RWPE2 (cell line): ENCODE measurements at regions not wholly inside any gene's neighbourhood (a gene's known extent, or its start where the extent isn't known, plus 50 kb on each side); places are given as distances from the start of the nearest gene placed in this dataset.

Experiments
- ATAC-seq: fragments of 200-7000 bp; cut with Tn5 transposase; 3 replicates; pipeline ENCODE4 v1.9.1; 2021; ENCODE audit warnings: low read depth
- DNase-seq: peaks from one replicate; pipeline ENCODE4 v3.0.0-alpha.2; 2020; ENCODE audit warnings: low spot score
- H3K27ac ChIP-seq: fragments of 450-650 bp; 2 replicates; pipeline ENCODE4 v1.5.1; 2017; ENCODE audit warnings: mild to moderate bottlenecking; ENCODE audit not compliant: poor library complexity, severe bottlenecking
- H3K27me3 ChIP-seq: fragments of 250-450 bp; sonication (Bioruptor Pico); 2 replicates; pipeline ENCODE4 v1.5.1; 2021; ENCODE audit warnings: mild to moderate bottlenecking, moderate library complexity; ENCODE audit not compliant: insufficient read depth, poor library complexity, severe bottlenecking
- H3K36me3 ChIP-seq: fragments of 250-450 bp; sonication (Bioruptor Pico); 2 replicates; pipeline ENCODE4 v1.5.1; 2020; ENCODE audit warnings: low read depth, mild to moderate bottlenecking, moderate library complexity
- H3K4me1 ChIP-seq: fragments of 250-450 bp; sonication (Bioruptor Pico); 2 replicates; pipeline ENCODE4 v1.5.1; 2021; ENCODE audit warnings: mild to moderate bottlenecking, moderate library complexity; ENCODE audit not compliant: insufficient read depth, poor library complexity, severe bottlenecking
- H3K4me3 ChIP-seq: fragments of 250-450 bp; sonication (Bioruptor Pico); 2 replicates; pipeline ENCODE4 v1.5.1; 2021; ENCODE audit warnings: mild to moderate bottlenecking, moderate library complexity; ENCODE audit not compliant: severe bottlenecking
- H3K9me3 ChIP-seq: fragments of 250-450 bp; sonication (Bioruptor Pico); 2 replicates; pipeline ENCODE4 v1.5.1; 2021; ENCODE audit warnings: mild to moderate bottlenecking, moderate library complexity; ENCODE audit not compliant: severe bottlenecking
- TF ChIP-seq, protein P1 (sequence below): fragments of 450-650 bp; IDR thresholded peaks from one replicate; pipeline ENCODE4 v1.5.1; 2017; ENCODE audit warnings: mild to moderate bottlenecking, moderate library complexity; ENCODE audit not compliant: poor library complexity, severe bottlenecking

DNA sequence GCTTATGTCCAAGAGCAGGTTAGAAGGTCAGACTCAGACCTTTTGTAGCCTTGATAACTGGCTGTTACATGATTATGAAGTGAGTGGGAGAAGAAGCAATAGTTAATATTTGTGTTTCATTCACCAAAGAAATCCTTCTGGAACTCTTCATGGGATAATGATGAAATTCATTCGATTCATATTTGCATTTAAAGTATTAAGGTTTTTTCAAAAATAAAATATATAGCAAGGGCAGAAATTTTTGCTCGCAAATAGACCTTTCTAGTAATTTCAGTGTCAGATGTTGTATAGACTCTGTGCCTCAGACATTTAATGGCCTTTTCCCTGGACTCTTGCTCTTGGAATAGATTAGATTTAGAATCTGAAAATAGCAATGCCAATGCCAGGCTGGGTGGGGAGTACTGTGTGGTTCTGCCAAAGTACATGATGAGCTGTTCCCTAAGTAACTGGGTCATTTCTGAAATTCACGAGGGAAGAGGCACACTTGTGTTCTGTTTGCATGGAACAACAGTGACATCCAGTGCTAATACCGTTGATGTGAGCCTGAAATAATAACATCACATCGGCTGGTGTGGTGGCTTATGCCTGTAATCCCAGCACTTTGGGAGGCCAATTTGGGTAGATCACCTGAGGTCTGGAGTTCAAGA lies 119.2 kb downstream of the MBL2 start:
- no peak for ATAC-seq

DNA sequence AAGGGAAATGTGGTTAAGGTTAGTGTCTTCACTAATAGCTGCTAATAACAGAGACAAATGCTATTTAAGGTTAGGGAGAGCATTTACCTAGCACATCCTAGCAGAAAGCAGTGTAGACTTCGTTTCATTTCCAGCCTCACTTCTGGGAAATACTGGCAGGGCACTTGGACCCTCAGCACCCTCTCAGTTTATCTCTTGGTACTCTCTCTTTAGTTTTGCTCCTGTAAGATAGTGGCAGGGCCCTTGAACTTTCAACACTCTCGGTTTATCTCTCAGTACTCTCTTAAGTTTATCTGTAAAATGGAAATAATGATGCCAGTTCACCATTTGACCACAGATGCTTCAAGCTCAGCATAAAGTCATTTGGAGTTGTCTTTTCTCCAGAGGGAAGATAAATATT lies 118.4 kb downstream of the MBL2 start:
- no peak overlapping the region for H3K27ac ChIP-seq

More for the DNA sequence above, 119.2 kb downstream of the MBL2 start:
- H3K27me3 ChIP-seq, result no peaks in the 10 kb centered on the region
- no peaks in the 10 kb centered on the region for H3K36me3 ChIP-seq
- DNase-seq, result no peak
- H3K4me3 ChIP-seq, result no peak overlapping the region
- no peak overlapping the region for H3K27ac ChIP-seq
- no peaks in the 10 kb centered on the region for H3K4me1 ChIP-seq
- TF ChIP-seq, protein P1, sequence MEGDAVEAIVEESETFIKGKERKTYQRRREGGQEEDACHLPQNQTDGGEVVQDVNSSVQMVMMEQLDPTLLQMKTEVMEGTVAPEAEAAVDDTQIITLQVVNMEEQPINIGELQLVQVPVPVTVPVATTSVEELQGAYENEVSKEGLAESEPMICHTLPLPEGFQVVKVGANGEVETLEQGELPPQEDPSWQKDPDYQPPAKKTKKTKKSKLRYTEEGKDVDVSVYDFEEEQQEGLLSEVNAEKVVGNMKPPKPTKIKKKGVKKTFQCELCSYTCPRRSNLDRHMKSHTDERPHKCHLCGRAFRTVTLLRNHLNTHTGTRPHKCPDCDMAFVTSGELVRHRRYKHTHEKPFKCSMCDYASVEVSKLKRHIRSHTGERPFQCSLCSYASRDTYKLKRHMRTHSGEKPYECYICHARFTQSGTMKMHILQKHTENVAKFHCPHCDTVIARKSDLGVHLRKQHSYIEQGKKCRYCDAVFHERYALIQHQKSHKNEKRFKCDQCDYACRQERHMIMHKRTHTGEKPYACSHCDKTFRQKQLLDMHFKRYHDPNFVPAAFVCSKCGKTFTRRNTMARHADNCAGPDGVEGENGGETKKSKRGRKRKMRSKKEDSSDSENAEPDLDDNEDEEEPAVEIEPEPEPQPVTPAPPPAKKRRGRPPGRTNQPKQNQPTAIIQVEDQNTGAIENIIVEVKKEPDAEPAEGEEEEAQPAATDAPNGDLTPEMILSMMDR, result no peak
- H3K9me3 ChIP-seq, result no peaks in the 10 kb centered on the region

DNA sequence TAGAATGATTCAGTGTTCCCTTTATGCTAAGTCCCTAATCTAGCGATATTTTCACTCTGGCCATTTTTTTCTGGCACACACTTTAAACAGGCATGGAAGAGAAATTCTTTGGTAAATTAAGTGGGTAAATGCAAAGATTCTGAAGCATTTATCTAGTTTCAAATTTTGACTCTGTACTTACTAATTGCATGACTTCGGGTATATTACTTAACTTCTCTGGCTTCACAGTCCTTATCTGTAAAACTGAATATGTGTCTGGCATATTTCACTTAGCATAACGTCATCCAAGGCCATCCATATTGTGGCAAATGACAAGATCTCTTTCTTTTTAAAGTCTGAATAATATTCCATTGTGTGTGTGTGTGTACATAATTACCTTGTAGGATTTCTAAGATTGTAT lies 114.5 kb downstream of the MBL2 start:
- no peak overlapping the region for H3K4me3 ChIP-seq
- H3K27ac ChIP-seq, result no peak overlapping the region
- H3K9me3 ChIP-seq, result no peaks in the 10 kb centered on the region
- TF ChIP-seq, protein P1, result no peak
- no peaks in the 10 kb centered on the region for H3K4me1 ChIP-seq
- no peaks in the 10 kb centered on the region for H3K27me3 ChIP-seq
- no peaks in the 10 kb centered on the region for H3K36me3 ChIP-seq
- no peak for DNase-seq
- no peak for ATAC-seq

More for the DNA sequence above, 118.4 kb downstream of the MBL2 start:
- Histone ChIP-seq H3K36me3 (no peaks in the 10 kb centered on the region), H3K9me3 (no peaks in the 10 kb centered on the region), H3K27me3 (no peaks in the 10 kb centered on the region), H3K4me3 (no peak overlapping the region), H3K4me1 (no peaks in the 10 kb centered on the region)
- no peak for DNase-seq
- TF ChIP-seq, protein P1, result no peak
- ATAC-seq, result no peak

DNA sequence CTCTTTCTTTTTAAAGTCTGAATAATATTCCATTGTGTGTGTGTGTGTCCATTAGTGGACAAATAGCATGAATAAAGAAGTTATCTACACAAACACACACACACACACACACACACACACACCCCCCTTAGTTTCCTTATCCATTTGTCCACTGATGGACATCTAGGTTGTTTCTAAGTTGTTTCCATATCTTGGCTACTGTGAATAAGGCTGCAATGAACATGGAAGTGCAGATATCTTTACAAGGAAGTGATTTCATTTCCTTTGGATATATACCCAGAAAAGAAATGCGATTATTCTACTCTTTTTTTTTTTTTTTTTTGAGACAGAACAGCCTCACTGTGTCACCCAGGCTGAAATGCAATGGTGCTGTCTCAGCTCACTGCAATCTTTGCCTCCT lies 113.5 kb downstream of the MBL2 start:
- Histone ChIP-seq H3K4me1 (no peaks in the 10 kb centered on the region), H3K9me3 (no peaks in the 10 kb centered on the region), H3K27ac (no peak overlapping the region), H3K36me3 (no peaks in the 10 kb centered on the region), H3K4me3 (no peak overlapping the region), H3K27me3 (no peaks in the 10 kb centered on the region)
- TF ChIP-seq, protein P1, result no peak
- DNase-seq (no peak), ATAC-seq (no peak)

DNA sequence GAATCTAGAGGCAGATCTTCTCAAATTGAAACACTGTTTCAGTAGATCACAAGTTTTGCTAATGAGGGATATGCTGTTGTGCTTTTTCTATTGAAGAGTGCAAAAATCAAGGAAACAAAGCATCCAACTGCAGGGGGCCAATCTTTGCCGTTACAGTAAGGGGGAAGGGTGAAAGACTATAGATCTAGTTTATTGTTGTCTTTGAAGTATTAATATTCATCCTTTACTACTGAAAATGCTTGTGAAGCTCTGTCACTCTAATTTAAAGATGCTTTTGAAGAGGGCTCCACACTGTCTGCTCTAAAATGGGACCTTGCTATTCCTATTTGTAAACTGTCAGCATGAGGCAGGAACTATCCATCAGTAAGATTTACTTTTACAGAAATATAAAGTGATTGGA lies 110.3 kb downstream of the MBL2 start:
- H3K36me3 ChIP-seq, result no peaks in the 10 kb centered on the region
- H3K4me1 ChIP-seq, result no peaks in the 10 kb centered on the region
- no peak overlapping the region for H3K4me3 ChIP-seq
- ATAC-seq (no peak), DNase-seq (no peak)
- H3K27me3 ChIP-seq, result no peaks in the 10 kb centered on the region
- TF ChIP-seq, protein P1, result no peak
- H3K27ac ChIP-seq, result no peak overlapping the region
- no peaks in the 10 kb centered on the region for H3K9me3 ChIP-seq
